GM12878 (cell line): ENCODE measurements at regions not wholly inside any gene's neighbourhood (a gene's known extent, or its start where the extent isn't known, plus 50 kb on each side); places are given as distances from the start of the nearest gene placed in this dataset.

ENCODE experiments used
- ATAC-seq: fragments of 200-7000 bp; cut with Tn5 transposase; 3 replicates; pipeline ENCODE4 v1.9.1; 2020; ENCODE audit warnings: mild to moderate bottlenecking, moderate library complexity
- BruUV-seq: library from RNA; stranded (reverse); fragments of 400-500 nt; replicated peaks from 2 replicates; lab custom pipeline; 2021; lab: Mats Ljungman, UMichigan
- CTCF ChIA-PET: fragments of 300-600 bp; sonication (Branson Sonifier 250); formaldehyde crosslinking; extraction: SDS; loops from one replicate; lab custom pipeline; 2021; ENCODE audit warnings: inconsistent platforms; lab: Yijun Ruan, JAX
- POLR2A ChIA-PET: fragments of 350-600 bp; formaldehyde crosslinking; extraction: SDS; loops from one replicate; lab custom pipeline; 2021; ENCODE audit warnings: inconsistent platforms; lab: Charles Lee
- RAD21 ChIA-PET: fragments of 300-600 bp; sonication (Branson Sonifier 250); formaldehyde crosslinking; loops from one replicate; lab custom pipeline; 2023; ENCODE audit warnings: antibody characterized with exemption; ENCODE audit not compliant: unreplicated experiment; lab: Charles Lee
- SMC1A ChIA-PET: fragments of 300-600 bp; sonication (Branson Sonifier 250); formaldehyde crosslinking; loops from one replicate; lab custom pipeline; 2023; ENCODE audit not compliant: unreplicated experiment, uncharacterized antibody; lab: Charles Lee
- DNase-seq: peaks from one replicate; pipeline ENCODE4 v3.0.0-alpha.2; 2011; ENCODE audit warnings: low read depth, low spot score
- FAIRE-seq: peaks from 3 replicates; lab custom pipeline; 2011; peaks lifted over from hg19 to GRCh38; lab: Jason Lieb, UNC
- H2AFZ ChIP-seq: 2 replicates; pipeline ENCODE4 v1.6.0; 2011; ENCODE audit warnings: low read depth, low read length, control low read depth; ENCODE audit not compliant: control insufficient read depth
- H3K27ac ChIP-seq: 2 replicates; pipeline ENCODE4 v1.5.1; 2011; ENCODE audit warnings: control low read depth; ENCODE audit not compliant: control insufficient read depth, insufficient read depth
- H3K27me3 ChIP-seq, 2 experiments: replicated peaks in 1 of 2; 2 replicates each; pipeline versions ENCODE4 v1.6.0 to v1.6.1; 2011; ENCODE audit warnings: low read length in 1 of 2; ENCODE audit not compliant: control insufficient read depth in 2 of 2, insufficient read depth in 2 of 2
- H3K36me3 ChIP-seq, 2 experiments: 2 replicates each; pipeline ENCODE4 v1.5.1; 2011; ENCODE audit warnings: low read length in 1 of 2; ENCODE audit not compliant: control insufficient read depth in 2 of 2, insufficient read depth in 2 of 2
- H3K4me1 ChIP-seq: 2 replicates; pipeline ENCODE4 v1.6.1; 2011; ENCODE audit warnings: mild to moderate bottlenecking, low read length, moderate library complexity, mixed read lengths; ENCODE audit not compliant: control insufficient read depth, insufficient read depth
- H3K4me2 ChIP-seq: 2 replicates; pipeline ENCODE4 v1.6.0; 2011; ENCODE audit warnings: control low read depth; ENCODE audit not compliant: control insufficient read depth, insufficient read depth
- H3K4me3 ChIP-seq: fragments of 200-600 bp; sonication (generic); 2 replicates; pipeline ENCODE4 v1.5.1; 2016
- H3K79me2 ChIP-seq: 2 replicates; pipeline ENCODE4 v1.6.0; 2011; ENCODE audit warnings: low read length; ENCODE audit not compliant: control insufficient read depth, insufficient read depth
- H3K9ac ChIP-seq: 2 replicates; pipeline ENCODE4 v1.8.0; 2011; ENCODE audit warnings: low read length, control low read depth, mixed read lengths; ENCODE audit not compliant: control insufficient read depth, insufficient read depth
- H3K9me3 ChIP-seq: replicated peaks from 3 replicates; pipeline ENCODE4 v1.5.1; 2011; ENCODE audit warnings: mild to moderate bottlenecking, low read length; ENCODE audit not compliant: control insufficient read depth, insufficient read depth
- H4K20me1 ChIP-seq: 2 replicates; pipeline ENCODE4 v1.6.0; 2011; ENCODE audit not compliant: control insufficient read depth, insufficient read depth
- BACH1 ChIP-seq: fragments of 450-650 bp; IDR thresholded peaks from 2 replicates; pipeline ENCODE4 v1.6.1; 2017; ENCODE audit warnings: mild to moderate bottlenecking, borderline replicate concordance
- CBFB ChIP-seq: IDR thresholded peaks from 2 replicates; pipeline ENCODE4 v1.6.1; 2016; ENCODE audit warnings: antibody characterized with exemption, low read depth
- CHD4 ChIP-seq: fragments of 200-600 bp; sonication (generic); IDR thresholded peaks from 2 replicates; pipeline ENCODE4 v1.6.1; 2016; ENCODE audit warnings: mild to moderate bottlenecking
- HDAC6 ChIP-seq: fragments of 200-600 bp; sonication (generic); IDR thresholded peaks from one replicate; pipeline ENCODE4 v1.8.0; 2017; ENCODE audit warnings: antibody characterized with exemption; ENCODE audit not compliant: unreplicated experiment
- NFYB ChIP-seq: IDR thresholded peaks from 2 replicates; pipeline ENCODE4 v1.6.1; 2011; ENCODE audit warnings: low read depth, mild to moderate bottlenecking, low read length, improper control_type of control experiment, moderate library complexity; ENCODE audit not compliant: insufficient read depth
- POLR2A ChIP-seq: IDR thresholded peaks from 2 replicates; pipeline ENCODE4 v1.6.1; 2011; ENCODE audit warnings: low read depth, mild to moderate bottlenecking, low read length
- SPI1 ChIP-seq: IDR thresholded peaks from 2 replicates; pipeline ENCODE4 v1.6.1; 2011; ENCODE audit warnings: low read depth, mild to moderate bottlenecking, low read length, moderate library complexity, borderline replicate concordance; ENCODE audit not compliant: insufficient read depth
- TCF3 ChIP-seq: IDR thresholded peaks from 2 replicates; pipeline ENCODE4 v1.6.1; 2012; ENCODE audit warnings: low read depth, mild to moderate bottlenecking, low read length, borderline replicate concordance; ENCODE audit not compliant: insufficient read depth
- TCF7 ChIP-seq: IDR thresholded peaks from 2 replicates; pipeline ENCODE4 v1.6.1; 2014; ENCODE audit warnings: antibody characterized with exemption, borderline replicate concordance
- ZNF24 ChIP-seq: fragments of 450-650 bp; IDR thresholded peaks from 2 replicates; pipeline ENCODE4 v1.6.1; 2017; ENCODE audit warnings: antibody characterized with exemption, mild to moderate bottlenecking
- ZNF274 ChIP-seq: IDR thresholded peaks from one replicate; pipeline ENCODE4 v1.8.0; 2011; ENCODE audit not compliant: insufficient read length, insufficient read depth
- ZNF384 ChIP-seq: IDR thresholded peaks from 2 replicates; pipeline ENCODE4 v1.6.1; 2012; ENCODE audit warnings: low read depth, mild to moderate bottlenecking, low read length, improper control_type of control experiment, borderline replicate concordance
- ZNF622 ChIP-seq: fragments of 450-650 bp; IDR thresholded peaks from 2 replicates; pipeline ENCODE4 v1.6.1; 2017; ENCODE audit warnings: mild to moderate bottlenecking, inconsistent platforms
- WGBS: methylation state at CpG from one replicate; pipeline ENCODE4 v1.1.6; 2016; ENCODE audit warnings: low lambda C conversion rate; ENCODE audit not compliant: insufficient replicate concordance, insufficient coverage; ENCODE audit errors: missing lambda C conversion rate; 5-methylcytosine and 5-hydroxymethylcytosine counted together
- in situ Hi-C: fragments of 300-500 bp; cut with MboI; formaldehyde crosslinking; loops from 9 replicates; pipeline ENCODE4 v1.14.3; 2018; ENCODE audit warnings: mixed read lengths
- intact Hi-C: fragments of 100-400 bp; cut with micrococcal nuclease; formaldehyde crosslinking; loops from one replicate; pipeline ENCODE4 v1.14.2; 2022; ENCODE audit not compliant: unreplicated experiment
- TF ChIP-seq, protein P1 (sequence below): fragments of 150-350 bp; IDR thresholded peaks from 2 replicates; pipeline ENCODE4 v1.6.1; 2016; ENCODE audit warnings: low read depth, low read length
- TF ChIP-seq, protein P2 (sequence below): fragments of 450-650 bp; IDR thresholded peaks from 2 replicates; pipeline ENCODE4 v1.6.1; 2016; ENCODE audit warnings: mild to moderate bottlenecking
- TF ChIP-seq, protein P3 (sequence below): IDR thresholded peaks from 2 replicates; pipeline ENCODE4 v1.6.1; 2011; ENCODE audit warnings: borderline replicate concordance, low read depth, mild to moderate bottlenecking, moderate library complexity, mixed read lengths, low read length; ENCODE audit not compliant: insufficient read depth; ENCODE audit errors: extremely low read length

DNA sequence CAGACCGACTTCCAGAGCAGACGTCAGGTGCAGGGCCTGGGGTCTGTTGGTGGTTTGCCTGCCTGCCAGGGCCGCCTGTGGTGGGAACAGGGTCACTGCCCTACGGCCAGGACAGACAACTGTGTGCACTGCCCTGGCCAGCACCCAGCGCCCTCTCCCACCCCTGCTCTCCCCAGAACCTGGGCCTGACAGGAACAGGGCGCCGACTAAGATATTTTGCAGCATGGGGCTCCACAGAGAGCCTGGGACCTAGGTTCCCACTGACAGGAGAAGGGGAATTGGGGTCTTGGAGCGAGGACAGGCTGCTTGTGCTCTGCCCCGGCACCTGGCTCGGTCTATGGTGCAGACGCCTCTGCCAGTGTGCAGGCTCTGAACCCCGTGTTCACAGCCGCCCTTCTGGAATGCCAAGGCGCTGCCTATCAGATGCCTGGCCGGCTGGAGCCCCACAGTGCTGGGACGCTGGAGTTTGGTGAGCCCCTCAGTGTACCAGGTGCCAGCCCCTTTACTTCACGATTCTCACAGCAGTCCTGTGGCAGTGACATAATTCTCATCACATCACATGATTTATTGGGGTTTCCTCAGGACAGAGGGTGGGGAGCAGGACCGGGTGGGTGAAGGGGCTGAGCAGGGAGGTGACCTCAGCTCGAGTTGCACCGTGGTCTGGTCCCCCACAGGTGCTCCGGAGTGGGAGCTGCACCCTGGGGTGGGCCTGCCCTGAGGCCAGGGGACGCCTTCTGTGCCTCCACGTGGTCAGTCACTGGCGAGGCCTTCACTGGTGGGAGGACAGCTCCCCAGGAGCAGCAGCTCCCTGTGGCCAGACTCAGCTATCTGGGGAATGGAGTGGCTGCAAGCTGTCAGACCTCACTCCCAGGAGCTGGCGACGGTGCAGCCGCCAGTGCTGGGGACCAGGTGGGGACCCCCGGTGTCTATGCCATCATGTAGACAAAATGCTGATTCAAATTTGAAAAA lies 113.8 kb upstream of the LRPAP1 start:
- Histone ChIP-seq H3K27me3 (no peaks in the 10 kb centered on the region; a peak in 1 of 4 replicates), H4K20me1 (no peaks in the 10 kb centered on the region), H3K4me3 (no peak overlapping the region), H3K4me2 (no peak overlapping the region), H3K9ac (no peak overlapping the region), H3K4me1 (no peaks in the 10 kb centered on the region), H3K79me2 (no peaks in the 10 kb centered on the region), H2AFZ (no peak overlapping the region), H3K27ac (no peak overlapping the region), H3K9me3 (no peaks in the 10 kb centered on the region), H3K36me3 (no peaks in the 10 kb centered on the region)
- ATAC-seq (no peak), FAIRE-seq (no peak), DNase-seq (no peak)
- ChIA-PET RAD21 (no interaction called here), CTCF (no interaction called here), POLR2A (no interaction called here), SMC1A (no interaction called here)
- no TSS peak for BruUV-seq
- intact Hi-C loops = no loop called here
- in situ Hi-C loops = no loop called here
- 26% methylated on average over 28 of the region's 28 CpGs for WGBS
- no peak for TF ChIP-seq NFYB
- TF ChIP-seq SPI1 = no peak
- no peak for TF ChIP-seq ZNF622
- TF ChIP-seq CHD4 = no peak
- TF ChIP-seq, protein P1, sequence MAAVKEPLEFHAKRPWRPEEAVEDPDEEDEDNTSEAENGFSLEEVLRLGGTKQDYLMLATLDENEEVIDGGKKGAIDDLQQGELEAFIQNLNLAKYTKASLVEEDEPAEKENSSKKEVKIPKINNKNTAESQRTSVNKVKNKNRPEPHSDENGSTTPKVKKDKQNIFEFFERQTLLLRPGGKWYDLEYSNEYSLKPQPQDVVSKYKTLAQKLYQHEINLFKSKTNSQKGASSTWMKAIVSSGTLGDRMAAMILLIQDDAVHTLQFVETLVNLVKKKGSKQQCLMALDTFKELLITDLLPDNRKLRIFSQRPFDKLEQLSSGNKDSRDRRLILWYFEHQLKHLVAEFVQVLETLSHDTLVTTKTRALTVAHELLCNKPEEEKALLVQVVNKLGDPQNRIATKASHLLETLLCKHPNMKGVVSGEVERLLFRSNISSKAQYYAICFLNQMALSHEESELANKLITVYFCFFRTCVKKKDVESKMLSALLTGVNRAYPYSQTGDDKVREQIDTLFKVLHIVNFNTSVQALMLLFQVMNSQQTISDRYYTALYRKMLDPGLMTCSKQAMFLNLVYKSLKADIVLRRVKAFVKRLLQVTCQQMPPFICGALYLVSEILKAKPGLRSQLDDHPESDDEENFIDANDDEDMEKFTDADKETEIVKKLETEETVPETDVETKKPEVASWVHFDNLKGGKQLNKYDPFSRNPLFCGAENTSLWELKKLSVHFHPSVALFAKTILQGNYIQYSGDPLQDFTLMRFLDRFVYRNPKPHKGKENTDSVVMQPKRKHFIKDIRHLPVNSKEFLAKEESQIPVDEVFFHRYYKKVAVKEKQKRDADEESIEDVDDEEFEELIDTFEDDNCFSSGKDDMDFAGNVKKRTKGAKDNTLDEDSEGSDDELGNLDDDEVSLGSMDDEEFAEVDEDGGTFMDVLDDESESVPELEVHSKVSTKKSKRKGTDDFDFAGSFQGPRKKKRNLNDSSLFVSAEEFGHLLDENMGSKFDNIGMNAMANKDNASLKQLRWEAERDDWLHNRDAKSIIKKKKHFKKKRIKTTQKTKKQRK = no peak
- no peak for TF ChIP-seq HDAC6
- no peak for TF ChIP-seq BACH1
- no peak for TF ChIP-seq ZNF274
- no peak for TF ChIP-seq POLR2A
- no peak for TF ChIP-seq CBFB
- TF ChIP-seq, protein P2, sequence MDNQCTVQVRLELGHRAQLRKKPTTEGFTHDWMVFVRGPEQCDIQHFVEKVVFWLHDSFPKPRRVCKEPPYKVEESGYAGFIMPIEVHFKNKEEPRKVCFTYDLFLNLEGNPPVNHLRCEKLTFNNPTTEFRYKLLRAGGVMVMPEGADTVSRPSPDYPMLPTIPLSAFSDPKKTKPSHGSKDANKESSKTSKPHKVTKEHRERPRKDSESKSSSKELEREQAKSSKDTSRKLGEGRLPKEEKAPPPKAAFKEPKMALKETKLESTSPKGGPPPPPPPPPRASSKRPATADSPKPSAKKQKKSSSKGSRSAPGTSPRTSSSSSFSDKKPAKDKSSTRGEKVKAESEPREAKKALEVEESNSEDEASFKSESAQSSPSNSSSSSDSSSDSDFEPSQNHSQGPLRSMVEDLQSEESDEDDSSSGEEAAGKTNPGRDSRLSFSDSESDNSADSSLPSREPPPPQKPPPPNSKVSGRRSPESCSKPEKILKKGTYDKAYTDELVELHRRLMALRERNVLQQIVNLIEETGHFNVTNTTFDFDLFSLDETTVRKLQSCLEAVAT = no peak
- no peak for TF ChIP-seq TCF7
- no peak for TF ChIP-seq TCF3
- no peak for TF ChIP-seq ZNF24
- TF ChIP-seq, protein P3, sequence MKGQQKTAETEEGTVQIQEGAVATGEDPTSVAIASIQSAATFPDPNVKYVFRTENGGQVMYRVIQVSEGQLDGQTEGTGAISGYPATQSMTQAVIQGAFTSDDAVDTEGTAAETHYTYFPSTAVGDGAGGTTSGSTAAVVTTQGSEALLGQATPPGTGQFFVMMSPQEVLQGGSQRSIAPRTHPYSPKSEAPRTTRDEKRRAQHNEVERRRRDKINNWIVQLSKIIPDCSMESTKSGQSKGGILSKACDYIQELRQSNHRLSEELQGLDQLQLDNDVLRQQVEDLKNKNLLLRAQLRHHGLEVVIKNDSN = no peak
- TF ChIP-seq ZNF384 = no peak
